NCI-H1105 (cell line): ENCODE measurements at regions not wholly inside any gene's neighbourhood (a gene's known extent, or its start where the extent isn't known, plus 50 kb on each side); places are given as distances from the start of the nearest gene placed in this dataset.

ENCODE experiments used
- DNase-seq: peaks from one replicate; lab custom pipeline; 2025; lab: John Stamatoyannopoulos, UW

GRCh38 chr5:40385544-40385943 is 294.2 kb upstream of the PTGER4 start:
- DNase-seq: no peak

DNA sequence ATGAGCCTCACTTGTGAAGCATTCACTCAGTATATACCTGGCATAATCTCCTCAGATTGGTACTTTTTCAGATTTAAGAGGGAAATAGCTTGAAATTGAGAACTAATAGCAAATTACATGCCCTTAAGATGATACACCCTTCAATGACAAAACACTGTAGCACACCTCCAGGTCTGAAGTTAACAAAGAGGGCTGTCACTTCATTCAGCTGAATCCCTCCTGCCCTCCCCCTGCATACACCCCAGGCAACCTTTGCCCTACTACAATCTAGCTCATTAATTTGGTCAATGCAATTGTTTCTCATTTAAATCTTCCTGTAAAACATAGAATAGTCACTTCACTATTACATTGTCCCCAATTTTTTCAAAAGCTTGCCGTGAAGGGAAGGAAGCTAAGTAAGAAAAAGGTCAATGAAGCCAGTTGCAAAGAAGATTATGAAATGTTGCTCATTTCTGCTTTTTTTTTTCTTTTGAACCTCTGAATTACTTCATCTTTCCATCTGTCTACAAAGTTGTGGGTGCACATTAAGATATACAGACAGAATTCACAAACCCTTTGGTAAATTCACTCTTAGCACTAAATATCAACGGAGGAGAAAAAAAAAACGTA is 294.8 kb upstream of the PTGER4 start:
- DNase-seq: no peak

- no peak for DNase-seq
Measured at GRCh38 chr5:40383749-40384651, 295.7 kb upstream of the PTGER4 start.

DNA sequence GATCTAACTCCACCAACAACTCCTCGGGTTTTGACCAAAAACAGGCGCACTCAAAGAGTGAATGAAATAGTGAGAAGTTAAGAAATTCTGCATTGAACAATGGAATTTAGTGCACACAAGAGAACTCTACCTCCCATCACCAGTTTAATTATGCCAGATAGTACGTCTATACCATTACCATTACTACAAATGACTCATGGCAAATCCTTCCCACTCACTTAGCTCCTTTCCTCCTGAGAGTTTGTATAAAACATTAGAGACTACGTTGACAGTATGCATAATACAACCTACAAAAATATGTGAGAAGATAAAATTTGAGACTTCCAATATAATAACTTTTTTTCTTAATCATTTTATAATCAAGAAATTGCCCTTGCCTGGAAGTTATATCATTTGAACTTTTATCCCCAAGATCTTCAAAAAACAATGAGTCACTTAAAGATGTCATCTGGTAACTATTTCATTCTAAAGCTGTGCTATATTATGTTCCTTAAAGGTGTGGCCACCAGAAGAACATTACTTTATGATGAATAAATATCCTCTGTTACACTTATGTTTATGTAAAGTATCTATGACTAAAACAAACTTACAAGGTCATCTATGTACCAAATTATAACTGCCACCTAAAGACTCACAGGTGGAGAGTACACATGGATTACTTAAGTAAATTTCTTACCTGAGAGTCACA is 297.9 kb upstream of the PTGER4 start:
- no peak for DNase-seq

DNA sequence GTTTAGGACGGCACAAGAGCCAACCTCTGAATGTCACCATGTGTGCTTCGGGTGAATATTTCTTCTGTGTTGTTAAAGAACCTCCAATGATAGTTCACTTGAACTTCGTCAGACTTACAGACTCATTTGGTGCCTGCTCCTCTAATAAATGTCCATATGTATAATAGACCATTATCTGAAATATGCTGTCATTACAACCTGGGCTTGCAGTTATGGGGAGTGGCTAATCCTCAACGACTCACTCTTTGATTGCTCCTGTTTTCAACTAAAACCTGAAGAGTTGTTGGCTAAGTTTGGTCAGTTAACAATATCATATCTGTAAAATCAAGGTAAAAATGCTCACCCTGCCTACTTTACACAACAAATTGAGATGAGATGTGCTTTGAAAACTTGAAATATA is 298.7 kb upstream of the PTGER4 start:
- no peak for DNase-seq

GRCh38 chr5:40378396-40379177 is 301.1 kb upstream of the PTGER4 start:
- DNase-seq: no peak

DNA sequence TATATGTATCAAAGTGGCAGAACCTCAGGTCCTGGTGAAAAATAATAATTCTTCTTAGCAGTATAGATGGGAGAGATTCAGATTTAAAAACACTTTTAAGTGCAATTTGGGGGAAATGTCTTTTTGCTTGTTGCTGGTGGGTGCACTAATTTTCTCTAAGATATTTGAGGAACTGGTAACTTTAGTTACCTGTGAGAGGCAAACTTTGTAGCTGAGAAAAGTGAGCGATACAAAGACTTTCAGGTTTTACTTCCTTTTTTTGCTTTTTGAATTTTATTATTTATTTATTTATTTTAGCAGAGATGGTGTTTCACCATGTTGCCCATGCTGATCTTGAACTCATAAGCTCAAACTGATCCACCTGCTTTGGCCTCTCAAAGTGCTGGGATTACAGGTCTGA is 303.1 kb upstream of the PTGER4 start:
- no peak for DNase-seq

DNA sequence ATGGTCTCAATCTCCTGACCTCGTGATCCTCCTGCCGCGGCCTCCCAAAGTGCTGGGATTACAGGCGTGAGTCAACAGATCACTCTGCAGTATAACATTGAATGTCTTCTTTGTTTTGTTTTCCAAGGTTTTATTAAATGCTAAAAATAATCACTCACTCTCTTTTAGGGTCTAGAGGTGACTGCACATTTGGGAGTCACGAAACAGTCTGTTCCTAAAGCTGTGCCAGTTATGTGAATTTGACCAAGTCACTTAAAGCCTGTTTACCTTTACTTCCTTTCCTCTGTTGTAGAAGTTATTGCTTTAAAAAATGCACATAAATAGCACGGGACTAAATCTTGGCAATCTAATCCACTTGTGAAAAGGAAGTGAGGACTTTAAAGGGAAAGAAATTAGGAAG is 304.9 kb upstream of the PTGER4 start:
- no peak for DNase-seq

DNA sequence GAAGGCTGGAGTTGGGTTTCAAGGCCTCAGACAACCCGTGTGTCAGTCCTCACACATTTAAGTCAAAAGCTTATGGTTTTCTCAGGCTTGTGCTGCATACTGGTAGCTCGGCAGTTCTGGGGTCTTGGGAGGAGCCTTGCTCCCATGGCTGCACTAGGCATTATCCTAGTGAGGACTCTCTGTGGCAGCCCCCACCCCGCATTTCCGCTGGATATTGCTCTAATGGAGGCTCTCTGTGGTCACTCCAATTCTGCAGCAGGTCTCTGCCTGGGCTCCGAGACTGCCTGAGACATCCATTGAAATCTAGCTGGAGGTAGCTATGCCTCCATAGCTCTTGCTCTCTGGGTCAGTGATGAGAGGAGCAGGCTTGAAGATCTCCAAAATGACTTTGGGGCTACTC is 311.5 kb upstream of the PTGER4 start:
- no peak for DNase-seq

DNA sequence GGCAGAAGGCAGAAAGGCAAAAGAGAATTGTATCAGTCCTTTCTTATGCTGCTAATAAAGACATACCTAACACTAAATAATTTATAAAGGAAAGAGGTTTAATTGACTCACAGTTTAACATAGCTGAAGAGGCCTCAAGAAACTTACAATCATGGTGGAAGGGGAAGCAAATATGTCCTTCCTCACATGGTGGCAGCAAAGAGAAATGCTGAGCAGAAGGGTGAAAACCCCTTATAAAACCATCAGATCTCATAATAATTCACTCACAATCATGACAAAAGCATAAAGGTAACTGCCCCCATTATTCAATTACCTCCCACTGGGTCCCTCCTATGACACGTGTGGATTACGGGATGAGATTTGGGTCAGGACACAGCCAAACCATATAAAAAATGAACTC is 312.5 kb upstream of the PTGER4 start:
- no peak for DNase-seq

GRCh38 chr5:40365342-40366330 is 314.1 kb upstream of the PTGER4 start:
- no peak for DNase-seq

DNA sequence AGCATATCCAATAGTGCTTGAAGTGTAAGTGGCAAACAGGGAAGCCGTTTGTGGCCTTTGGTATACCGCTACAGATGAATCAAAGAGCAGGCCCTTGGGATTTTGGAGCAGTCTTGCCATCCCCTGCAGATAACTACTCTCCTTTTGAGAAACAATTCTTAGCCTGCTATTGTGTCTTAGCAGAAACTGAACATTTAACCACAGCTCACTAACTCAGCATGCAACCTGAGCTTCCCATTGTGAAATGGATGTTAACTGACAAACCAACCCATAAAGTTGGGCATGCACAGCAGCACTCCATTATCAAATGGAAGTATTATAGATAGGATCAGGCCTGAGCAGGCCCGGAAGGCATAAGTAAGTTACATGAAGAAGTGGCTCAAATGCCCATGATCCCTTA is 315.3 kb upstream of the PTGER4 start:
- no peak for DNase-seq

DNA sequence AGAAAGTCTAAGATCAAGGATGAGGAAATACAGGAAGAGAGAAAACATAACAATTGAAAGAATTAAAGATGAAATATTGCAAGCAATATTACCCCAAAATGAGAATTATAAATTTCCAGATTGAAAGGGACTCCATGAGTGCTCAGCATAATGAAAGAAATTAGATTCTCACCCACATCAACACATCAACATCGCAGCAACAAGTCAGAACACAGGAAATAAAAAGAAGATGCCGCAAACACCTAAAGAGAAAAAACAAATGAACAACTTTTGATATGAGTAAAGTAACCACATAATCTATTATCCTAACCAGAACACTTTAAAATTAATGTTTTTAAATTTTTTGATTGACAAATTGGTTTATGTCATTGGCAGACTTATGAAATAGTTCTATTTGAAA is 318.3 kb upstream of the PTGER4 start:
- no peak for DNase-seq

DNA sequence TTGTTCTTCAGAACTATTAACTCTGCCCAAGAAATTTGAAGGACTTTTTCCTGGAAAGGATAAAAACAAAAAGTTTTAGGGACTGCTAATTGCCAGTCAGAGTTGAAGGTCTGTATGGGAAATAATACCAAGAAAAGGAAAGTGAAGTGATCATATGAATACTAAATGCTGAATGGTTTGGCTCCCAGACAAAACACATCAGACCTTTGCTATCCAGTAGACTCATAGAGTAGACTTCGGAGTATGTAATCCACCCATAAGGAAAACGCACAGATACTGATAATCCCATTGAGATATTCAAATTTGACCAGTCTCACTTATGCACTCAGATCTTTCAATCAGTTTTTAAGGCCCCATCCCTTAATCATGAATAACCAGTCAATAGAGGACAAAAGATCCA is 319.0 kb upstream of the PTGER4 start:
- no peak for DNase-seq

DNA sequence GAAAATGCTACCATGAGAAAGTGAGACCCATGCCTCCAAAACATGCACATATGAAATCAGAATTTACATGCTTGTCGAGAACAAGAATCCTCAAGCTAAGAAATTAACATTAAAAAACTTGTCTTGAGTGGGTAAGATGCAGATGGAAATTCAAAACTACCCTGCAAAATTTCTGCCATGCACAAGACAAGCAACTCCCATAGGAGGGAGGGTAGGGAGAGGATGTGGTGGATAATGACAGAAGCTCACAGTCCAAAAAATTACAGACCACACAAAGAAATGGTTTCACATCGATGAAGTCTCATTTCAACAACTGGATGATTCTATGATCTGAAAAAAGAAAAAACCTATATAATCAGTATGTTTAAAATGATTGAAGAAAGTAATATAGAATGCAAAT is 319.9 kb upstream of the PTGER4 start:
- DNase-seq: no peak

DNA sequence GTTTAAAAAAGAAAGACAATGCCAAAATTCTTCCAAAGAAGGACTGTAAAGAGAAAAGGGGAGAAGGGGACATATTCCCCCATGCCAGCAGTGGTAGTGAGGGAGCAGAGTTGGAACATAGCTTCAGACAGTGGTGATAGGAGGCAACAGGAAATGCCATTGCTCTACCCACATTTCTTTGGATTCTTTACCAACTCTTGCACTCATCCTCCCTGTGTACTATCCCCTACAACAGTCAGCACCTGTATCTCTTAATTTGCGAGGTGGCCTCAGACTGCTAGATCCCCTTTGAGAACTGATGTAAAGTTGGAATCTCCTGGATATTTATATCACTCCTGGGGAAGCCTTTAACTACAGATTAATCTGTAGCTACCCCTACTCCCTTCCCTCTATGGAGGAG is 320.6 kb upstream of the PTGER4 start:
- no peak for DNase-seq

GRCh38 chr5:40356248-40356647 is 323.5 kb upstream of the PTGER4 start:
- DNase-seq: no peak

DNA sequence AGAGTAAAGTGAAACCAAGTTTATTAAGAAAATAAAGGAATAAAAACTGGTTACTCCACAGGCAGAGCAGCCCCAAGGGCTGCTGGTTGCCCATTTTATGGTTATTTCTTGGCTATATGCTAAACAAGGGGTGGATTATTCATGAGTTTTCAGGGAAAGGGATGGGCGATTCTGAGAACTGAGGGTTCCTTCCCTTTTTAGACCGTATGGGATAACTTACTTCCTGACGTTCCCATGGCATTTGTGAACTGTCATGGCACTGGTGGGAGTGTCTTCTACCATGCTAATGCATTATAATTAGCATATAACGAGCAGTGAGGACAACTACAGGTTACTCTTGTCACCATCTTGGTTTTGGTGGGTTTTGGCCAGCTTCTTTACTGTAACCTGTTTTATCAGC is 323.9 kb upstream of the PTGER4 start:
- no peak for DNase-seq

DNA sequence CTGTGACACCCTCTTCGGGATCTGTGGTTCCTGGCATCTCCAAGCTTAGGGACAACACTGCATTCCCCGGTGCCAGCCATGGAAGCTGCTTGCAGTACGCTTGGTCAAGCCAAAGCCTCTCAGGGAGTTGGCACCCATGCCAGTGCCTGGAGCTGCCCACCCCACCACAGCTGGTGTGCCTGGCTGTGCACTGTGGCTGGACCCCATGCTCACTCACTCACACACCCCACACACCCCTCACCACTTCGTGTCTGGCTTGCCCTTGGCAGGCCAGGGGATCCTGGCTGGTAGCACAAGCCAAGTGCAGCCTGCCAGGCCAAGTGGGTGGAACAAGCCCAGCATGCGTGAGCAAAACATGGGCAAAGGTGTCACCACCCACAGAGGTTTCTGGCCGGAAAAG is 324.5 kb upstream of the PTGER4 start:
- DNase-seq: no peak

DNA sequence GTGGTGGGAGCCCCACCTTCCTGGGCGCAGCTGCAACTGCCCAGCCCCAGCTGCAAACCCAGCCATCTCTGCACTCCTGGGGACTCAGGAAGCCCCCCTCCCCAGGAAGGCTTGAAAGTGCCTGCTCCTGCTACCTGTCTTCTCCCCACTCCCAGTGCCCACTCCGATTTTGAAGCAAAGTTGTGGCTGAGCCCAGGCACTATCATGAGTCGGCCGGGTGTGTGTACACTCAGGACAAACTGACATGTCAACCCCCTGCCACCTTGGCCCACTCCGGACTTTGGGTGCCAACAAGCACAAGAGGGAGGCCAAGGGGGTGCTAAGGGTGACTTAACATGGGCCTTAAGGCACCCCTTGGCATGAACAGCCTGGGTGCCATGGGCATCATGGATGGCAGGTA is 325.5 kb upstream of the PTGER4 start:
- no peak for DNase-seq

- no peak for DNase-seq
Measured at GRCh38 chr5:40353442-40353841, 326.3 kb upstream of the PTGER4 start.
